ENCODE measurements at regions not wholly inside any gene's neighbourhood (a gene's known extent, or its start where the extent isn't known, plus 50 kb on each side); places are given as distances from the start of the nearest gene placed in this dataset.

- TF ChIP-seq ZNF629 (tag by site-specific recombination; IDR thresholded peaks at IDR 0.05) (peak; percentile 57; the same call in 1 of the 2 replicates), ZNF335 (tag by site-specific recombination; conservative IDR thresholded peaks at IDR 0.05) (0 out of 2 replicates have a peak, but pooled peaks have one; percentile 45), ZNF473 (tag by site-specific recombination; IDR thresholded peaks at IDR 0.05) (no peak), INSM2 (tag by site-specific recombination; IDR thresholded peaks at IDR 0.05) (peak; percentile 80; the same call in 1 of the 2 replicates), ZNF292 (tag by site-specific recombination; IDR thresholded peaks at IDR 0.05; ENCODE audit: borderline replicate concordance, low read depth) (no peak), SP3 (tag by site-specific recombination; IDR thresholded peaks at IDR 0.05) (no peak), ZSCAN23 (tag by site-specific recombination; IDR thresholded peaks at IDR 0.05) (peak; percentile 46; the same call in 1 of the 2 replicates), OSR2 (tag by site-specific recombination; IDR thresholded peaks at IDR 0.05) (peak; percentile 78), IKZF3 (tag by site-specific recombination; IDR thresholded peaks at IDR 0.05) (peak; percentile 53; the same call in 1 of the 2 replicates), KLF7 (tag by site-specific recombination; IDR thresholded peaks at IDR 0.05; ENCODE audit: borderline replicate concordance) (no peak; the same call in 1 of the 2 replicates), ZNF302 (tag by site-specific recombination; IDR thresholded peaks at IDR 0.05; ENCODE audit: low read depth) (0 out of 2 replicates have a peak, but pooled peaks have one; percentile 68), SP7 (tag by site-specific recombination; IDR thresholded peaks at IDR 0.05) (peak; percentile 94), ZNF596 (tag by site-specific recombination; IDR thresholded peaks at IDR 0.05) (no peak), MEIS1 (CRISPR knock-in tag; IDR thresholded peaks at IDR 0.05; ENCODE audit: borderline replicate concordance) (no peak), ZNF664 (tag by site-specific recombination; IDR thresholded peaks at IDR 0.05) (no peak), ZBTB17 (tag by site-specific recombination; IDR thresholded peaks at IDR 0.05) (peak; percentile 61), ZNF514 (tag by site-specific recombination; IDR thresholded peaks at IDR 0.05) (no peak), ZNF433 (tag by site-specific recombination; IDR thresholded peaks at IDR 0.05; ENCODE audit: low read depth) (no peak), ZBTB1 (tag by site-specific recombination; IDR thresholded peaks at IDR 0.05) (no peak), ZNF768 (tag by site-specific recombination; IDR thresholded peaks at IDR 0.05) (no peak), ZBTB26 (tag by site-specific recombination; optimal IDR thresholded peaks at IDR 0.05) (no peak)
These were observed 363.9 kb downstream of the AGTPBP1 start (continued) for GRCh38 chr9:85377731-85378289.

GRCh38 chr9:85368781-85369180 is 373.0 kb downstream of the AGTPBP1 start:
- H3K36me3 ChIP-seq (ENCODE audit: control insufficient read depth in 2 of 2, insufficient read depth in 1 of 2, low read length in 2 of 2) = no peaks in the 10 kb centered on the region
- ChIA-PET CTCF (no interaction called here), POLR2A (no interaction called here)
- no peaks in the 10 kb centered on the region for H3K4me1 ChIP-seq (ENCODE audit: control insufficient read depth, insufficient read depth, low read length)
- H3K27ac ChIP-seq (ENCODE audit: extremely low read depth, low read depth, low read length) = no peak overlapping the region
- H3K4me3 ChIP-seq (ENCODE audit: low read depth, low read length) = no peak overlapping the region
- no peak for TF ChIP-seq GLIS2 (tag by site-specific recombination; IDR thresholded peaks at IDR 0.05)
- H3K9me3 ChIP-seq (ENCODE audit: control insufficient read depth, insufficient read depth, low read depth, low read length) = no peaks in the 10 kb centered on the region

- no peak overlapping the region for H3K4me3 ChIP-seq (ENCODE audit: low read depth, low read length)
These were observed 382.6 kb downstream of the AGTPBP1 start for GRCh38 chr9:85359161-85359560.

More at GRCh38 chr9:85359161-85359560, 382.6 kb downstream of the AGTPBP1 start:
- Histone ChIP-seq H3K4me1 (ENCODE audit: control insufficient read depth, insufficient read depth, low read length) (no peaks in the 10 kb centered on the region), H3K36me3 (ENCODE audit: control insufficient read depth in 2 of 2, insufficient read depth in 1 of 2, low read length in 2 of 2) (no peaks in the 10 kb centered on the region), H3K27ac (ENCODE audit: extremely low read depth, low read depth, low read length) (no peak overlapping the region), H3K9me3 (ENCODE audit: control insufficient read depth, insufficient read depth, low read depth, low read length) (no peaks in the 10 kb centered on the region)
- no peak for TF ChIP-seq MZF1 (tag by site-specific recombination; IDR thresholded peaks at IDR 0.05; ENCODE audit: borderline replicate concordance)
- CTCF ChIA-PET = no interaction called here
- POLR2A ChIA-PET = no interaction called here
